ENCODE measurements at regions not wholly inside any gene's neighbourhood (a gene's known extent, or its start where the extent isn't known, plus 50 kb on each side); places are given as distances from the start of the nearest gene placed in this dataset.

GRCh38 chr1:208766832-208767231, 522.6 kb upstream of the PLXNA2 start:
- Histone ChIP-seq H4K20me1 (ENCODE audit: low read depth, low read length) (no peaks in the 10 kb centered on the region), H3K27ac (ENCODE audit: low read depth, low read length) (no peak overlapping the region), H3K4me3 (ENCODE audit: insufficient read depth, low read length, poor library complexity, severe bottlenecking) (no peak overlapping the region), H3K4me2 (ENCODE audit: low read depth, low read length, poor library complexity, severe bottlenecking) (no peak overlapping the region), H3K36me3 (ENCODE audit: low read length) (no peaks in the 10 kb centered on the region), H3F3A (ENCODE audit: insufficient read depth) (no peaks in the 10 kb centered on the region), H3K79me2 (ENCODE audit: insufficient read depth, low read length) (no peaks in the 10 kb centered on the region), H3K9me3 (ENCODE audit: insufficient read depth, low read length) (no peaks in the 10 kb centered on the region), H2AFZ (ENCODE audit: low read depth, low read length, severe bottlenecking) (no peak overlapping the region), H3K27me3 (ENCODE audit: low read length) (no peaks in the 10 kb centered on the region), H3K9me2 (replicated peaks; ENCODE audit: insufficient read depth, low read length) (no peaks in the 10 kb centered on the region), H3K9ac (ENCODE audit: low read length) (no peak overlapping the region)
- no peak for TF ChIP-seq CTCF (IDR thresholded peaks at IDR 0.05; ENCODE audit: insufficient read depth, low read length, poor library complexity, severe bottlenecking)
- no peak for TF ChIP-seq EZH2phosphoT487 (conservative IDR thresholded peaks at IDR 0.05; ENCODE audit: low read length)

- H3K4me3 ChIP-seq (ENCODE audit: insufficient read depth, low read length, poor library complexity, severe bottlenecking): no peak overlapping the region
- no peaks in the 10 kb centered on the region for H3K9me3 ChIP-seq (ENCODE audit: insufficient read depth, low read length)
- no peaks in the 10 kb centered on the region for H4K20me1 ChIP-seq (ENCODE audit: low read depth, low read length)
- H3F3A ChIP-seq (ENCODE audit: insufficient read depth): no peaks in the 10 kb centered on the region
- TF ChIP-seq EZH2phosphoT487 (conservative IDR thresholded peaks at IDR 0.05; ENCODE audit: low read length) (no peak), CTCF (IDR thresholded peaks at IDR 0.05; ENCODE audit: insufficient read depth, low read length, poor library complexity, severe bottlenecking) (no peak)
- no peaks in the 10 kb centered on the region for H3K9me2 ChIP-seq (replicated peaks; ENCODE audit: insufficient read depth, low read length)
- no peak overlapping the region for H3K9ac ChIP-seq (ENCODE audit: low read length)
- H3K27ac ChIP-seq (ENCODE audit: low read depth, low read length): no peak overlapping the region
- H3K36me3 ChIP-seq (ENCODE audit: low read length): no peaks in the 10 kb centered on the region
- no peak overlapping the region for H2AFZ ChIP-seq (ENCODE audit: low read depth, low read length, severe bottlenecking)
- no peaks in the 10 kb centered on the region for H3K79me2 ChIP-seq (ENCODE audit: insufficient read depth, low read length)
- no peak overlapping the region for H3K4me2 ChIP-seq (ENCODE audit: low read depth, low read length, poor library complexity, severe bottlenecking)
- no peaks in the 10 kb centered on the region for H3K27me3 ChIP-seq (ENCODE audit: low read length)
Observed at GRCh38 chr1:208767816-208768215, 523.6 kb upstream of the PLXNA2 start.

- TF ChIP-seq CTCF (IDR thresholded peaks at IDR 0.05; ENCODE audit: insufficient read depth, low read length, poor library complexity, severe bottlenecking): no peak
- no peak for TF ChIP-seq EZH2phosphoT487 (conservative IDR thresholded peaks at IDR 0.05; ENCODE audit: low read length)
- no peaks in the 10 kb centered on the region for H4K20me1 ChIP-seq (ENCODE audit: low read depth, low read length)
- H2AFZ ChIP-seq (ENCODE audit: low read depth, low read length, severe bottlenecking): no peak overlapping the region
- H3K9me3 ChIP-seq (ENCODE audit: insufficient read depth, low read length): no peaks in the 10 kb centered on the region
- no peak overlapping the region for H3K9ac ChIP-seq (ENCODE audit: low read length)
- H3K27ac ChIP-seq (ENCODE audit: low read depth, low read length): no peak overlapping the region
- no peaks in the 10 kb centered on the region for H3F3A ChIP-seq (ENCODE audit: insufficient read depth)
- H3K9me2 ChIP-seq (replicated peaks; ENCODE audit: insufficient read depth, low read length): no peaks in the 10 kb centered on the region
- H3K27me3 ChIP-seq (ENCODE audit: low read length): no peaks in the 10 kb centered on the region
- no peaks in the 10 kb centered on the region for H3K36me3 ChIP-seq (ENCODE audit: low read length)
- no peaks in the 10 kb centered on the region for H3K79me2 ChIP-seq (ENCODE audit: insufficient read depth, low read length)
- H3K4me2 ChIP-seq (ENCODE audit: low read depth, low read length, poor library complexity, severe bottlenecking): no peak overlapping the region
- H3K4me3 ChIP-seq (ENCODE audit: insufficient read depth, low read length, poor library complexity, severe bottlenecking): no peak overlapping the region
Observed at GRCh38 chr1:208772891-208773290, 528.7 kb upstream of the PLXNA2 start.

Measured in SU-DHL-6 (cell line).